GM19023 (cell line): ENCODE measurements at regions not wholly inside any gene's neighbourhood (a gene's known extent, or its start where the extent isn't known, plus 50 kb on each side); places are given as distances from the start of the nearest gene placed in this dataset.

Experiments
- ATAC-seq: cut with Tn5 transposase; IDR thresholded peaks from one replicate; pipeline ENCODE4 v1.9.1; 2021; ENCODE audit warnings: mild to moderate bottlenecking, moderate library complexity; ENCODE audit not compliant: unreplicated experiment

- peak; percentile 77 for ATAC-seq
These were observed 351.0 kb upstream of the B3GALT2 start for GRCh38 chr1:193537266-193538002.

- no peak for ATAC-seq
These were observed 347.4 kb upstream of the B3GALT2 start for GRCh38 chr1:193533853-193534252.

GRCh38 chr1:193525917-193526710 lies 339.7 kb upstream of the B3GALT2 start:
- peak; percentile 83 for ATAC-seq

- no peak for ATAC-seq
These were observed 339.0 kb upstream of the B3GALT2 start for GRCh38 chr1:193525411-193525810.

- ATAC-seq, result no peak
These were observed 338.2 kb upstream of the B3GALT2 start for GRCh38 chr1:193524616-193525015.

- no peak for ATAC-seq
These were observed 337.6 kb upstream of the B3GALT2 start for GRCh38 chr1:193524021-193524420.

GRCh38 chr1:193520472-193520871 lies 334.1 kb upstream of the B3GALT2 start:
- no peak for ATAC-seq

GRCh38 chr1:193519922-193520321 lies 333.5 kb upstream of the B3GALT2 start:
- no peak for ATAC-seq

- ATAC-seq, result no peak
These were observed 330.5 kb upstream of the B3GALT2 start for GRCh38 chr1:193516755-193517388.

- no peak for ATAC-seq
These were observed 328.0 kb upstream of the B3GALT2 start for GRCh38 chr1:193514397-193514796.

- no peak for ATAC-seq
These were observed 326.6 kb upstream of the B3GALT2 start for GRCh38 chr1:193513032-193513431.

- no peak for ATAC-seq
These were observed 318.5 kb upstream of the B3GALT2 start for GRCh38 chr1:193504920-193505319.

GRCh38 chr1:193498088-193498655 lies 311.8 kb upstream of the B3GALT2 start:
- ATAC-seq, result no peak

- no peak for ATAC-seq
These were observed 308.0 kb upstream of the B3GALT2 start for GRCh38 chr1:193494368-193494767.

GRCh38 chr1:193489191-193489590 lies 302.8 kb upstream of the B3GALT2 start:
- ATAC-seq, result no peak

GRCh38 chr1:193487722-193488121 lies 301.3 kb upstream of the B3GALT2 start:
- no peak for ATAC-seq

- no peak for ATAC-seq
These were observed 300.3 kb upstream of the B3GALT2 start for GRCh38 chr1:193486671-193487229.

- ATAC-seq, result no peak
These were observed 294.3 kb upstream of the B3GALT2 start for GRCh38 chr1:193480755-193481154.

GRCh38 chr1:193479187-193479586 lies 292.8 kb upstream of the B3GALT2 start:
- peak; percentile 94 for ATAC-seq

- ATAC-seq, result no peak
These were observed 290.3 kb upstream of the B3GALT2 start for GRCh38 chr1:193476748-193477147.

GRCh38 chr1:193473932-193474331 lies 287.5 kb upstream of the B3GALT2 start:
- ATAC-seq, result no peak
